CD4-positive, CD25-positive, alpha-beta regulatory T cell (primary cell): ENCODE measurements at regions not wholly inside any gene's neighbourhood (a gene's known extent, or its start where the extent isn't known, plus 50 kb on each side); places are given as distances from the start of the nearest gene placed in this dataset.
A peak's percentile ranks its signal among the peaks of the same experiment; 100 is the strongest.

Experiments
- ATAC-seq, 2 donors: fragments of 150-1000 bp; cut with Tn5 transposase; one replicate each; pipeline ENCODE4 v1.10.0; 2021; ENCODE audit warnings: low read depth in 2 of 2, moderate number of reproducible peaks in 2 of 2, moderate library complexity in 1 of 2
- DNase-seq, 3 donors: peaks; one replicate each; pipeline versions ENCODE4 v3.0.0 to v3.0.0-alpha.2; 2012 to 2022; ENCODE audit warnings: mixed read lengths in 1 of 3
- H3K27ac ChIP-seq: one replicate; pipeline ENCODE4 v1.7.0; 2013; ENCODE audit warnings: mild to moderate bottlenecking, low read length; ENCODE audit not compliant: insufficient read depth, poor library complexity, severe bottlenecking
- H3K27me3 ChIP-seq: one replicate; pipeline ENCODE4 v1.7.0; 2013; ENCODE audit warnings: low read length; ENCODE audit not compliant: control insufficient read depth, insufficient read depth
- H3K36me3 ChIP-seq: one replicate; pipeline ENCODE4 v1.7.0; 2013; ENCODE audit warnings: mild to moderate bottlenecking, low read length, moderate library complexity; ENCODE audit not compliant: control insufficient read depth, insufficient read depth
- H3K4me1 ChIP-seq: 2 replicates; pipeline ENCODE4 v1.7.0; 2013; ENCODE audit warnings: mild to moderate bottlenecking, low read length; ENCODE audit not compliant: insufficient read depth, control insufficient read depth, poor library complexity, severe bottlenecking
- H3K4me3 ChIP-seq: one replicate; pipeline ENCODE4 v1.7.0; 2013; ENCODE audit warnings: low read depth, mild to moderate bottlenecking, low read length, moderate library complexity
- H3K9me3 ChIP-seq, 2 experiments: 1 replicate in 1 of 2; 2 replicates in 1 of 2; pipeline ENCODE4 v1.7.0; 2013; ENCODE audit warnings: low read length in 2 of 2, mild to moderate bottlenecking in 1 of 2, moderate library complexity in 1 of 2; ENCODE audit not compliant: control insufficient read depth in 2 of 2
- H3K27ac Mint-ChIP-seq, 3 donors: one replicate each; pipeline ENCODE4 v1.8.0; 2020 to 2022; ENCODE audit warnings: mild to moderate bottlenecking in 3 of 3, mixed read lengths in 3 of 3, moderate library complexity in 2 of 3
- H3K27me3 Mint-ChIP-seq: one replicate; pipeline ENCODE4 v1.8.0; 2022; ENCODE audit warnings: mild to moderate bottlenecking, mixed read lengths
- H3K36me3 Mint-ChIP-seq: one replicate; pipeline ENCODE4 v1.8.0; 2020; ENCODE audit warnings: mixed read lengths
- H3K4me1 Mint-ChIP-seq, 4 donors: one replicate each; pipeline ENCODE4 v1.8.0; 2020 to 2022; ENCODE audit warnings: mixed read lengths in 4 of 4, mild to moderate bottlenecking in 1 of 4
- H3K4me3 Mint-ChIP-seq, 4 donors: one replicate each; pipeline ENCODE4 v1.8.0; 2020 to 2022; ENCODE audit warnings: mild to moderate bottlenecking in 4 of 4, mixed read lengths in 4 of 4, moderate library complexity in 3 of 4
- H3K9me3 Mint-ChIP-seq, 7 donors: one replicate each; pipeline ENCODE4 v1.8.0; 2020 to 2022; ENCODE audit warnings: mixed read lengths in 7 of 7, mild to moderate bottlenecking in 3 of 7, moderate library complexity in 2 of 7

DNA sequence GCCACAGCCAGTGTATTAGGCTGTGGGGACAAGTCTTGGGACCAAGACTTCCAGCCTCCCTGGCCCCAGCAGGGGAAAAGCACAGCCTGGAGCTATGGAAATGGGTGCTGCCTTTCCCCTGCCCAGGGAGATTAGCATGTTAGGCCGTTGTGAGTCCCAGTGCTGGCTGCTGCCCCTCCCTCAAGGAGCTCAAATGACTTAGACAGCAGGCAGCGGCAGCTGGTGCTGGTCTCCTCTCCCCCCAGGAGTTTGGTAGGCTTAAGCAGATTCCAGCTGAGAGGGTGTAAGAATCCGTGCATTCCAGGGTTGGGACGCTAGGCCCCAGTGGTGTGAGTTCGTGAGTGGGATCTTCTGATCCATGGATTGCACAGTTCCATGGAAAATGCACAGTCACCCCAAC is 301.5 kb upstream of the PHF14 start:
- no peak overlapping the region for H3K4me3 Mint-ChIP-seq
- H3K27me3 Mint-ChIP-seq: no peaks in the 10 kb centered on the region
- no peak for ATAC-seq

DNA sequence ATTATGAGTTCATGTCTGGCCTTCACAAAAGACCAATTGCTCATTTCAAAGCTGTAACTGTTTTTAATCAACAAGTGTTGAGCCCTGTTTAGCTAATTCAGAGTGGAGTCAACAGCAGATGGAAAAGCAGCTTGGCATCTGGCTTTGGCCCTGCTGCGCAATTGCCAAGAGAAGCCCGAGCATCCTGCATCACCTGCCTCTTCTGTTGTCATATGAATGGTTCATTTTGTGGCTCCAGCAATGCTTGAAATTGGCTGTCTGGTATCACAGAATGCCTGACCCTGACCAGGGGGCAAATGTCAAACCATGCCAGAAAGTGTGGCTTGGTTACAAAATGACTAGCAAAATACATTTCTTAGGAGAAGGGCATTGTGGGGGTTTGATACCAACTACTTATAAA is 296.5 kb upstream of the PHF14 start:
- no peaks in the 10 kb centered on the region for H3K9me3 ChIP-seq
- DNase-seq (no peak), ATAC-seq (no peak)
- no peak overlapping the region for H3K4me3 Mint-ChIP-seq
- H3K4me1 ChIP-seq: no peaks in the 10 kb centered on the region
- no peaks in the 10 kb centered on the region for H3K36me3 Mint-ChIP-seq
- H3K27ac ChIP-seq: no peak overlapping the region
- no peaks in the 10 kb centered on the region for H3K36me3 ChIP-seq
- H3K27me3 ChIP-seq: no peaks in the 10 kb centered on the region
- no peak overlapping the region for H3K4me3 ChIP-seq
- no peaks in the 10 kb centered on the region for H3K9me3 Mint-ChIP-seq
- no peak overlapping the region for H3K27ac Mint-ChIP-seq
- no peaks in the 10 kb centered on the region for H3K27me3 Mint-ChIP-seq
- no peaks in the 10 kb centered on the region for H3K4me1 Mint-ChIP-seq

More for the DNA sequence above, 301.5 kb upstream of the PHF14 start:
- Histone ChIP-seq H3K4me3 (no peak overlapping the region), H3K27ac (no peak overlapping the region), H3K9me3 (no peaks in the 10 kb centered on the region), H3K27me3 (no peaks in the 10 kb centered on the region), H3K36me3 (no peaks in the 10 kb centered on the region), H3K4me1 (no peaks in the 10 kb centered on the region)
- H3K27ac Mint-ChIP-seq: no peak overlapping the region
- H3K9me3 Mint-ChIP-seq: peaks cover 0 to 9% (median 3%) of the 10 kb centered on the region in 7 donors
- no peak for DNase-seq
- H3K4me1 Mint-ChIP-seq: no peaks in the 10 kb centered on the region
- no peaks in the 10 kb centered on the region for H3K36me3 Mint-ChIP-seq

DNA sequence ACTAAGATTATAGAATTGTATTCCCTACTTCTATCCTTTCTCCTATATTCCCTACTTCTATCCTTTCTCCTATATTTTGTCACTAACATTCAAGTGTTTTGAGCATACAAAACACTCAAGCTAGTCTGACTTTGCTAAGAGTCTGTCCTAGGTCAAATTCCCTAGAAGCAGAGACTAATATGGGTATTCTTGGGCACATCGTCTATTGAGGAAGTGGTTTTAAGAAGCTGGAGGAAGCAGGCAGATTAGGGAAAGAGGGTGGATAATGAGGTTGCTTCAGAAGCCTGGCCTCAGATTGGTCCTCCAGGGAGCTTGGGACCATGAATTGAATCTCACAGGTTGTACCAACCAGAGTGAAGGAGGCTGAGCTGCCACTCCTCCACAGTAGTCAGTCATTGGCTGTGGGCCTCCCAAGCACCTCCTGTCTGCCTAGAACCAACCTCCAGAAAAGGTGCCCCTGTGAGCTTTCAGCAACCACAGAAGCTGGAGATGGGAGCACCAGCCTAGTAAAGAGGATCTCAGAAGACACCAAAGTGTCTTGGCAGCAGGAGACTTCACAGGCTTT is 295.9 kb upstream of the PHF14 start:
- H3K27ac ChIP-seq: no peak overlapping the region
- H3K4me1 Mint-ChIP-seq: no peaks in the 10 kb centered on the region
- no peaks in the 10 kb centered on the region for H3K27me3 Mint-ChIP-seq
- no peak overlapping the region for H3K4me3 ChIP-seq
- H3K9me3 ChIP-seq: no peaks in the 10 kb centered on the region
- no peaks in the 10 kb centered on the region for H3K27me3 ChIP-seq
- H3K36me3 ChIP-seq: no peaks in the 10 kb centered on the region
- H3K27ac Mint-ChIP-seq: no peak overlapping the region
- H3K4me3 Mint-ChIP-seq: no peak overlapping the region
- no peaks in the 10 kb centered on the region for H3K36me3 Mint-ChIP-seq
- H3K4me1 ChIP-seq: no peaks in the 10 kb centered on the region
- H3K9me3 Mint-ChIP-seq: no peaks in the 10 kb centered on the region
- DNase-seq (no peak), ATAC-seq (no peak)

- Mint-ChIP-seq H3K4me3 (no peak overlapping the region), H3K9me3 (peaks cover 0 to 9% (median 3%) of the 10 kb centered on the region in 7 donors), H3K27me3 (no peaks in the 10 kb centered on the region), H3K4me1 (no peaks in the 10 kb centered on the region), H3K36me3 (no peaks in the 10 kb centered on the region), H3K27ac (no peak overlapping the region)
- H3K27ac ChIP-seq: no peak overlapping the region
- H3K27me3 ChIP-seq: no peaks in the 10 kb centered on the region
- H3K4me3 ChIP-seq: no peak overlapping the region
- no peaks in the 10 kb centered on the region for H3K4me1 ChIP-seq
- no peak for DNase-seq
- ATAC-seq: no peak
- H3K9me3 ChIP-seq: no peaks in the 10 kb centered on the region
- no peaks in the 10 kb centered on the region for H3K36me3 ChIP-seq
Observed at GRCh38 chr7:10684606-10685005, 289.1 kb upstream of the PHF14 start.

GRCh38 chr7:10685040-10685439 is 288.6 kb upstream of the PHF14 start:
- Mint-ChIP-seq H3K9me3 (peaks cover 0 to 12% (median 3%) of the 10 kb centered on the region in 7 donors), H3K27me3 (no peaks in the 10 kb centered on the region), H3K4me3 (no peak overlapping the region), H3K36me3 (no peaks in the 10 kb centered on the region), H3K4me1 (no peaks in the 10 kb centered on the region), H3K27ac (no peak overlapping the region)
- H3K4me1 ChIP-seq: no peaks in the 10 kb centered on the region
- H3K36me3 ChIP-seq: no peaks in the 10 kb centered on the region
- DNase-seq (no peak), ATAC-seq (no peak)
- H3K27ac ChIP-seq: no peak overlapping the region
- no peaks in the 10 kb centered on the region for H3K27me3 ChIP-seq
- no peaks in the 10 kb centered on the region for H3K9me3 ChIP-seq
- H3K4me3 ChIP-seq: no peak overlapping the region

DNA sequence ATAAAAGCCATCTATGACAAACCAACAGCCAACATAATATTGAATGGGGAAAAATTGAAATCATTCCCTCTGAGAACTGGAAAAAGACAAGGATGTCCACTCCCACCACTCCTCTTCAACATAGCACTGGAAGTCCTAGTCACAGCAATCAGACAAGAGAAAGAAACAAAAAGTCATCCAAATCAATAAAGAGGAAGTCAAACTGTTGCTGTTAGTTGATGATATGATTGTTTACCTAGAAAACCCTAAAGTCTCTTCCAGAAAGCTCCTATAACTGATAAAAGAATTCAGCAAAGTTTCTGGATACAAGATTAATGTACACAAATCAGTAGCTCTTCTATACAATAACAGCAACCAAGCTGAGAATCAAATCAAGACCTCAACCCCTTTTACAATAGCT is 285.1 kb upstream of the PHF14 start:
- H3K4me3 Mint-ChIP-seq: no peak overlapping the region
- H3K27me3 ChIP-seq: no peaks in the 10 kb centered on the region
- no peaks in the 10 kb centered on the region for H3K36me3 ChIP-seq
- DNase-seq (no peak), ATAC-seq (no peak)
- H3K4me3 ChIP-seq: no peak overlapping the region
- H3K9me3 ChIP-seq: no peaks in the 10 kb centered on the region
- no peaks in the 10 kb centered on the region for H3K4me1 ChIP-seq
- peak overlapping the region in 1 of 3 donors; percentile 29 for H3K27ac Mint-ChIP-seq
- H3K36me3 Mint-ChIP-seq: no peaks in the 10 kb centered on the region
- H3K27me3 Mint-ChIP-seq: no peaks in the 10 kb centered on the region
- no peak overlapping the region for H3K27ac ChIP-seq
- no peaks in the 10 kb centered on the region for H3K4me1 Mint-ChIP-seq
- peaks cover 0 to 16% (median 6%) of the 10 kb centered on the region in 7 donors for H3K9me3 Mint-ChIP-seq

DNA sequence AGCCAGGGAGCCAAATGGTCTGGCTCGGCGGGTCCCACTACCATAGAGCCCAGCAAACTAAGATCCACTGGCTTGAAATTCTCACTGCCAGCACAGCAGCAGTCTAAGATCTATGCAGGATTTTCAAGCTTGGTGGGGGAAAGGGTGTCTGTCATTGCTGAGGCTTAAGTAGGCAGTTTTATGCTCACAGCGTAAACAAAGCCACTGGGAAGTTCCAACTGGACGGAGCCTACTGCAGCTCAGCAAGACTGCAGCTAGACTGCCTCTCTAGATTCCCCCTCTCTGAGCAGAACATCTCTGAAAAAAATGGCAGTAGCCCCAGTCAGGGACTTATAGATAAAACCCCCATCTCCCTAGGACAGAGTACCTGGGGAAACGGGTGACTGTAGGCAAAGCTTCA is 277.6 kb upstream of the PHF14 start:
- no peaks in the 10 kb centered on the region for H3K4me1 ChIP-seq
- H3K4me3 Mint-ChIP-seq: no peak overlapping the region
- H3K4me3 ChIP-seq: no peak overlapping the region
- H3K27me3 Mint-ChIP-seq: no peaks in the 10 kb centered on the region
- no peaks in the 10 kb centered on the region for H3K36me3 ChIP-seq
- H3K27ac Mint-ChIP-seq: no peak overlapping the region
- peaks cover 0 to 22% (median 7%) of the 10 kb centered on the region in 7 donors for H3K9me3 Mint-ChIP-seq
- DNase-seq: no peak
- no peaks in the 10 kb centered on the region for H3K27me3 ChIP-seq
- no peaks in the 10 kb centered on the region for H3K36me3 Mint-ChIP-seq
- ATAC-seq: no peak
- no peak overlapping the region for H3K27ac ChIP-seq
- no peaks in the 10 kb centered on the region for H3K9me3 ChIP-seq
- H3K4me1 Mint-ChIP-seq: no peaks in the 10 kb centered on the region

- H3K27ac ChIP-seq: no peak overlapping the region
- H3K4me3 Mint-ChIP-seq: no peak overlapping the region
- H3K4me1 ChIP-seq: no peaks in the 10 kb centered on the region
- H3K4me1 Mint-ChIP-seq: no peaks in the 10 kb centered on the region
- H3K9me3 ChIP-seq: no peaks in the 10 kb centered on the region
- H3K27me3 ChIP-seq: no peaks in the 10 kb centered on the region
- no peak overlapping the region for H3K4me3 ChIP-seq
- no peak for DNase-seq
- H3K36me3 ChIP-seq: no peaks in the 10 kb centered on the region
- H3K27me3 Mint-ChIP-seq: no peaks in the 10 kb centered on the region
- ATAC-seq: no peak
- H3K27ac Mint-ChIP-seq: no peak overlapping the region
- peaks cover 0 to 11% (median 3%) of the 10 kb centered on the region in 7 donors for H3K9me3 Mint-ChIP-seq
- no peaks in the 10 kb centered on the region for H3K36me3 Mint-ChIP-seq
Observed at GRCh38 chr7:10703059-10703458, 270.6 kb upstream of the PHF14 start.
